Endothelial cell of umbilical vein (primary cell): ENCODE measurements at regions not wholly inside any gene's neighbourhood (a gene's known extent, or its start where the extent isn't known, plus 50 kb on each side); places are given as distances from the start of the nearest gene placed in this dataset. TPM values are rescaled to one million over a fixed set of nuclear protein-coding genes. Genes with fewer than 3 reads are reported as not detected.

Experiments
- BruUV-seq: library from RNA; stranded (reverse); fragments of 400-500 nt; replicated peaks from 2 replicates; lab custom pipeline; 2021; lab: Mats Ljungman, UMichigan
- CTCF ChIA-PET: fragments of 300-600, 350-600 bp; sonication (Branson Sonifier 250); formaldehyde crosslinking; loops from one replicate; lab custom pipeline; 2021; ENCODE audit warnings: antibody characterized with exemption, inconsistent platforms; lab: Charles Lee
- POLR2A ChIA-PET: fragments of 300-600, 350-600 bp; sonication (Branson Sonifier 250); formaldehyde crosslinking; loops from one replicate; lab custom pipeline; 2021; ENCODE audit warnings: antibody characterized with exemption, inconsistent platforms; lab: Charles Lee
- DNase-seq: peaks from one replicate; pipeline ENCODE4 v3.0.0-alpha.2; 2011; ENCODE audit warnings: low read depth, low spot score
- FAIRE-seq: peaks from 2 replicates; lab custom pipeline; 2011; peaks lifted over from hg19 to GRCh38; lab: Jason Lieb, UNC
- H2AFZ ChIP-seq: 2 replicates; pipeline ENCODE4 v1.6.0; 2012; ENCODE audit warnings: low read depth, low read length, control low read depth, inconsistent platforms
- H3K27ac ChIP-seq: 2 replicates; pipeline ENCODE4 v1.5.1; 2011; ENCODE audit warnings: low read depth, mild to moderate bottlenecking, control low read depth, low read length, moderate library complexity; ENCODE audit not compliant: insufficient read depth
- H3K27me3 ChIP-seq, 2 experiments: 2 replicates each; pipeline versions ENCODE4 v1.6.0 to v1.6.1; 2011; ENCODE audit warnings: low read length in 2 of 2, mixed read lengths in 1 of 2; ENCODE audit not compliant: control insufficient read depth in 2 of 2, insufficient read depth in 2 of 2
- H3K36me3 ChIP-seq, 2 experiments: 2 replicates in 1 of 2; 3 replicates in 1 of 2; pipeline ENCODE4 v1.5.1; 2011; ENCODE audit warnings: low read length in 2 of 2, mild to moderate bottlenecking in 1 of 2, moderate library complexity in 1 of 2; ENCODE audit not compliant: control insufficient read depth in 2 of 2, insufficient read depth in 2 of 2; ENCODE audit errors: extremely low read depth in 1 of 2
- H3K4me1 ChIP-seq: 3 replicates; pipeline ENCODE4 v1.5.1; 2011; ENCODE audit warnings: mild to moderate bottlenecking, low read length; ENCODE audit not compliant: control insufficient read depth, insufficient read depth; ENCODE audit errors: extremely low read depth
- H3K4me2 ChIP-seq: 2 replicates; pipeline ENCODE4 v1.6.1; 2011; ENCODE audit warnings: low read length, control low read depth, mixed read lengths; ENCODE audit not compliant: insufficient read depth
- H3K4me3 ChIP-seq, 3 experiments: fragments of 200-600 bp in 1 of 3; sonication (generic), shearing (Covaris generic) in 1 of 3; replicated peaks in 1 of 3; 2 replicates each; pipeline ENCODE4 v1.5.1; 2011 to 2016; ENCODE audit warnings: control low read depth in 3 of 3, low read length in 3 of 3, mild to moderate bottlenecking in 2 of 3, inconsistent platforms in 1 of 3, low read depth in 1 of 3, moderate library complexity in 1 of 3; ENCODE audit not compliant: insufficient read depth in 1 of 3
- H3K79me2 ChIP-seq: 2 replicates; pipeline ENCODE4 v1.6.0; 2012; ENCODE audit warnings: low read length, inconsistent platforms; ENCODE audit not compliant: control insufficient read depth, insufficient read depth
- H3K9ac ChIP-seq: replicated peaks from 2 replicates; pipeline ENCODE3; 2011; ENCODE audit warnings: low read length, control low read depth; ENCODE audit not compliant: insufficient read depth; ENCODE audit errors: extremely low read depth
- H3K9me1 ChIP-seq: replicated peaks from 3 replicates; pipeline ENCODE4 v1.6.0; 2011; ENCODE audit warnings: mild to moderate bottlenecking, low read length; ENCODE audit not compliant: control insufficient read depth, insufficient read depth; ENCODE audit errors: extremely low read depth
- H3K9me3 ChIP-seq: replicated peaks from 2 replicates; pipeline ENCODE4 v1.5.1; 2012; ENCODE audit warnings: low read length, inconsistent platforms; ENCODE audit not compliant: control insufficient read depth, insufficient read depth
- H4K20me1 ChIP-seq: replicated peaks from 2 replicates; pipeline ENCODE3; 2011; ENCODE audit warnings: mild to moderate bottlenecking, low read length; ENCODE audit not compliant: control insufficient read depth, insufficient read depth; ENCODE audit errors: extremely low read depth
- EZH2 ChIP-seq: IDR thresholded peaks from 2 replicates; pipeline ENCODE4 v1.6.1; 2012; ENCODE audit warnings: borderline replicate concordance, low read depth, mild to moderate bottlenecking, moderate library complexity, low read length, inconsistent platforms; ENCODE audit not compliant: severe bottlenecking
- FOS ChIP-seq: IDR thresholded peaks from 2 replicates; pipeline ENCODE4 v1.6.1; 2011; ENCODE audit warnings: mild to moderate bottlenecking, low read length, moderate library complexity, borderline replicate concordance; ENCODE audit not compliant: insufficient read depth
- GATA2 ChIP-seq: IDR thresholded peaks from 2 replicates; pipeline ENCODE4 v1.7.0; 2011; ENCODE audit warnings: low read depth, mild to moderate bottlenecking, moderate library complexity, mixed read lengths, low read length; ENCODE audit not compliant: insufficient read length, insufficient read depth
- JUN ChIP-seq: IDR thresholded peaks from 2 replicates; pipeline ENCODE4 v1.6.1; 2011; ENCODE audit warnings: borderline replicate concordance, low read depth; ENCODE audit not compliant: insufficient read length, insufficient read depth
- MYC ChIP-seq: IDR thresholded peaks from one replicate; pipeline ENCODE4 v1.6.1; 2011; ENCODE audit warnings: mild to moderate bottlenecking, low read depth, low read length
- POLR2A ChIP-seq: IDR thresholded peaks from 2 replicates; pipeline ENCODE4 v1.6.1; 2012; ENCODE audit warnings: low read depth, mild to moderate bottlenecking, control low read depth, low read length
- POLR2AphosphoS5 ChIP-seq: IDR thresholded peaks from 2 replicates; pipeline ENCODE4 v1.6.1; 2012; ENCODE audit warnings: low read depth, mild to moderate bottlenecking, control low read depth, low read length, moderate library complexity; ENCODE audit not compliant: insufficient read depth
- dilution Hi-C: fragments of 300-500 bp; cut with MboI; formaldehyde crosslinking; loops from one replicate; pipeline ENCODE4 v1.15.0; 2019; ENCODE audit warnings: low sequenced_read_pairs; ENCODE audit not compliant: extremely low pct_ligation_motif_present
- intact Hi-C: fragments of 100-400 bp; cut with micrococcal nuclease; formaldehyde crosslinking; loops from one replicate; pipeline ENCODE4 v1.10.0; 2022
- small RNA-seq: library from RNA; depleted of rRNA; stranded (forward); fragments of <200 nt; gene quantifications from one replicate; pipeline ENCODE3, GENCODE V24; 2012; ENCODE audit warnings: low replicate concordance, low read depth; ENCODE audit not compliant: insufficient read depth, insufficient read length
- TF ChIP-seq, protein P1 (sequence below), 2 donors: IDR thresholded peaks; 1 replicate in 1 of 2; 2 replicates in 1 of 2; pipeline ENCODE4 v1.5.1; 2011; ENCODE audit warnings: low read length in 2 of 2, mild to moderate bottlenecking in 2 of 2, moderate library complexity in 2 of 2, control low read depth in 1 of 2, inconsistent platforms in 1 of 2, low read depth in 1 of 2; ENCODE audit not compliant: insufficient read depth in 1 of 2; ENCODE audit errors: extremely low read depth in 1 of 2
- TF ChIP-seq, protein P2 (sequence below): IDR thresholded peaks from 2 replicates; pipeline ENCODE4 v1.6.1; 2011; ENCODE audit not compliant: insufficient read depth, insufficient read length

DNA sequence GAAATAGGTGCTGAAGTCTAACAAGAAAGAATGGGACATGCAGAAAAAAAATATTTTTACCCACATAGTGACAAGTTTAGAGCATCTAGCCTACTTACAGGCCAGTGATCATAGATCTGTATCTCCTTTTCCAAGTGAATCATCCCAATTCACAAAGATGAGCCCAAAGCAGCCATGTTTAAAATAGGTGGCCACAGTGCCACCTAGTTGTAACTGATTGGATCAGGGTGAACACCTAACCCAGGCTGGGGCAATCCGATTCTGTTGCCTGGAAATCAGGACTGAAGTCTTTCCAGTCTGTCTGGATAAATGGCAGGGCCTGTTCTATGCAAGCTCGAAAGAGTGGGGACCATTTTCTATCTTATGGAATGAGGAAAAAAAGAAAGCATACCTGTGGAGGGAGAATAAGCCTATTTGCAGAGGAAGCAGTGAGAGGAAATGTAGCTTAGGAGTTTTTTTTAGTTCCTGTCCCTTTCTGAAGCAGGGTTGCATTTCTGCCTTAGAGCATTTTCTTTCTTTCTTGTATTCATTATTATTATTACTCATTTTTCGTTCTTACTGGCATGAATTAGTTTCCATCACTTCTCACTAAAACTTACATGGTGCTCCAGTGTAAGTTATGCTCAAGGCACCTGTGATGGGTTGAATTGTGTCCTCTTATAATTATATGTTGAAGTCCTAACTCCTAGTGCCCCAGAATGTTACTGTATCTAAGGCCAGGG lies 113.2 kb upstream of the RAG2 start:
- no peaks in the 10 kb centered on the region for H3K79me2 ChIP-seq
- no peak overlapping the region for H3K4me3 ChIP-seq
- DNase-seq (no peak), FAIRE-seq (no peak)
- H3K9me3 ChIP-seq = no peaks in the 10 kb centered on the region
- no peak overlapping the region for H3K27ac ChIP-seq
- ChIA-PET CTCF (interaction anchor here (1.2 to 2.7 kb wide), 3 partner anchors 8 to 36 kb away, joined by 3 to 21 read pairs (median 8); no protein-coding TSS in a partner anchor), POLR2A (no interaction called here)
- no peaks in the 10 kb centered on the region for H3K27me3 ChIP-seq
- H3K4me1 ChIP-seq = no peaks in the 10 kb centered on the region
- H3K9ac ChIP-seq = no peak overlapping the region
- H3K36me3 ChIP-seq = no peaks in the 10 kb centered on the region
- no TSS peak for BruUV-seq
- no peak overlapping the region for H3K4me2 ChIP-seq
- TF ChIP-seq, protein P1, sequence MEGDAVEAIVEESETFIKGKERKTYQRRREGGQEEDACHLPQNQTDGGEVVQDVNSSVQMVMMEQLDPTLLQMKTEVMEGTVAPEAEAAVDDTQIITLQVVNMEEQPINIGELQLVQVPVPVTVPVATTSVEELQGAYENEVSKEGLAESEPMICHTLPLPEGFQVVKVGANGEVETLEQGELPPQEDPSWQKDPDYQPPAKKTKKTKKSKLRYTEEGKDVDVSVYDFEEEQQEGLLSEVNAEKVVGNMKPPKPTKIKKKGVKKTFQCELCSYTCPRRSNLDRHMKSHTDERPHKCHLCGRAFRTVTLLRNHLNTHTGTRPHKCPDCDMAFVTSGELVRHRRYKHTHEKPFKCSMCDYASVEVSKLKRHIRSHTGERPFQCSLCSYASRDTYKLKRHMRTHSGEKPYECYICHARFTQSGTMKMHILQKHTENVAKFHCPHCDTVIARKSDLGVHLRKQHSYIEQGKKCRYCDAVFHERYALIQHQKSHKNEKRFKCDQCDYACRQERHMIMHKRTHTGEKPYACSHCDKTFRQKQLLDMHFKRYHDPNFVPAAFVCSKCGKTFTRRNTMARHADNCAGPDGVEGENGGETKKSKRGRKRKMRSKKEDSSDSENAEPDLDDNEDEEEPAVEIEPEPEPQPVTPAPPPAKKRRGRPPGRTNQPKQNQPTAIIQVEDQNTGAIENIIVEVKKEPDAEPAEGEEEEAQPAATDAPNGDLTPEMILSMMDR (IDR thresholded peaks at IDR 0.05; ENCODE audit: extremely low read depth in 1 of 2, insufficient read depth in 1 of 2, low read depth in 1 of 2, low read length in 2 of 2) = no peak
- TF ChIP-seq, protein P2, sequence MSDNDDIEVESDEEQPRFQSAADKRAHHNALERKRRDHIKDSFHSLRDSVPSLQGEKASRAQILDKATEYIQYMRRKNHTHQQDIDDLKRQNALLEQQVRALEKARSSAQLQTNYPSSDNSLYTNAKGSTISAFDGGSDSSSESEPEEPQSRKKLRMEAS = no peak
- no peak for TF ChIP-seq EZH2
- TF ChIP-seq JUN = no peak
- no peak for TF ChIP-seq POLR2A
- TF ChIP-seq POLR2AphosphoS5 = no peak
- TF ChIP-seq MYC = no peak
- no peak for TF ChIP-seq GATA2
- no peak for TF ChIP-seq FOS
- no peaks in the 10 kb centered on the region for H4K20me1 ChIP-seq
- no peak overlapping the region for H2AFZ ChIP-seq
- no peaks in the 10 kb centered on the region for H3K9me1 ChIP-seq
- dilution Hi-C loops (no loop called here), intact Hi-C loops (no loop called here)

Small RNAs in the stretch of these regions (small RNA-seq; reads per million reads assigned to genes)
- gene RF00322 (not detected), gene RNU6-99P (not detected)
